Ishikawa (cell line): ENCODE measurements at regions not wholly inside any gene's neighbourhood (a gene's known extent, or its start where the extent isn't known, plus 50 kb on each side); places are given as distances from the start of the nearest gene placed in this dataset.

Source experiments
- CEBPB ChIP-seq: IDR thresholded peaks from 2 replicates; pipeline ENCODE4 v1.6.1; 2012
- EP300 ChIP-seq: IDR thresholded peaks from 2 replicates; pipeline ENCODE4 v1.6.1; 2012; ENCODE audit warnings: borderline replicate concordance
- REST ChIP-seq: IDR thresholded peaks from 2 replicates; pipeline ENCODE4 v1.6.1; 2012; ENCODE audit warnings: low read depth, mild to moderate bottlenecking
- TAF1 ChIP-seq: IDR thresholded peaks from 2 replicates; pipeline ENCODE4 v1.6.1; 2012; ENCODE audit warnings: low read depth, mild to moderate bottlenecking

- TF ChIP-seq REST (no peak), CEBPB (no peak), EP300 (no peak), TAF1 (no peak)
Measured at GRCh38 chr9:109992293-109992692, 212.3 kb downstream of the PALM2AKAP2 start.
